Loucy (cell line): ENCODE measurements at regions not wholly inside any gene's neighbourhood (a gene's known extent, or its start where the extent isn't known, plus 50 kb on each side); places are given as distances from the start of the nearest gene placed in this dataset.

Experiments used
- H2AFZ ChIP-seq: fragments of 200-600 bp; sonication (generic); 2 replicates; pipeline ENCODE4 v1.6.0; 2016; ENCODE audit warnings: antibody characterized with exemption, mild to moderate bottlenecking, low read length, moderate library complexity
- H3F3A ChIP-seq: fragments of 200-600 bp; 2 replicates; pipeline ENCODE4 v1.6.0; 2016; ENCODE audit warnings: antibody characterized with exemption, low read depth, mild to moderate bottlenecking
- H3K27me3 ChIP-seq: fragments of 200-600 bp; sonication (generic); 2 replicates; pipeline ENCODE4 v1.6.1; 2014; ENCODE audit warnings: low read length, mild to moderate bottlenecking; ENCODE audit not compliant: insufficient read depth, poor library complexity, severe bottlenecking
- H3K36me3 ChIP-seq: fragments of 200-600 bp; sonication (generic); 2 replicates; pipeline ENCODE4 v1.6.1; 2016; ENCODE audit warnings: low read length; ENCODE audit not compliant: insufficient read depth
- H3K4me1 ChIP-seq: fragments of 200-600 bp; sonication (generic); 2 replicates; pipeline ENCODE4 v1.5.1; 2014; ENCODE audit warnings: low read length, mild to moderate bottlenecking; ENCODE audit not compliant: insufficient read depth, poor library complexity, severe bottlenecking
- H3K4me2 ChIP-seq: fragments of 200-600 bp; sonication (generic); 2 replicates; pipeline ENCODE4 v1.6.0; 2014; ENCODE audit warnings: antibody characterized with exemption, low read length, low read depth, mild to moderate bottlenecking; ENCODE audit not compliant: poor library complexity, severe bottlenecking
- H3K4me3 ChIP-seq: fragments of 200-600 bp; sonication (generic); 2 replicates; pipeline ENCODE4 v1.5.1; 2014; ENCODE audit warnings: low read length, mild to moderate bottlenecking, mixed read lengths; ENCODE audit not compliant: poor library complexity, severe bottlenecking
- H3K79me2 ChIP-seq: fragments of 200-600 bp; sonication (generic); 2 replicates; pipeline ENCODE4 v1.6.1; 2014; ENCODE audit warnings: low read length; ENCODE audit not compliant: insufficient read depth
- H3K9ac ChIP-seq: fragments of 200-600 bp; sonication (generic); 2 replicates; pipeline ENCODE4 v1.6.0; 2014; ENCODE audit warnings: mild to moderate bottlenecking, low read depth, low read length, moderate library complexity; ENCODE audit not compliant: poor library complexity, severe bottlenecking
- H3K9me2 ChIP-seq: fragments of 200-600 bp; sonication (generic); replicated peaks from 2 replicates; pipeline ENCODE4 v1.6.1; 2016; ENCODE audit warnings: low read depth, low read length, mixed read lengths
- H3K9me3 ChIP-seq: fragments of 200-600 bp; sonication (generic); 2 replicates; pipeline ENCODE4 v1.6.1; 2014; ENCODE audit warnings: mild to moderate bottlenecking, antibody characterized with exemption, low read length, low read depth; ENCODE audit not compliant: insufficient read depth
- H4K20me1 ChIP-seq: fragments of 200-600 bp; sonication (generic); 2 replicates; pipeline ENCODE4 v1.6.0; 2014; ENCODE audit warnings: antibody characterized with exemption, low read length, mild to moderate bottlenecking; ENCODE audit not compliant: insufficient read depth, poor library complexity, severe bottlenecking
- EZH2phosphoT487 ChIP-seq: fragments of 200-600 bp; IDR thresholded peaks from 2 replicates; pipeline ENCODE4 v1.6.1; 2018; ENCODE audit warnings: antibody characterized with exemption, mild to moderate bottlenecking, moderate library complexity, borderline replicate concordance
- TF ChIP-seq, protein P1 (sequence below): fragments of 200-600 bp; sonication (generic); conservative IDR thresholded peaks from 2 replicates; pipeline ENCODE4 v1.5.1; 2014; ENCODE audit warnings: mild to moderate bottlenecking, antibody characterized with exemption, low read length

DNA sequence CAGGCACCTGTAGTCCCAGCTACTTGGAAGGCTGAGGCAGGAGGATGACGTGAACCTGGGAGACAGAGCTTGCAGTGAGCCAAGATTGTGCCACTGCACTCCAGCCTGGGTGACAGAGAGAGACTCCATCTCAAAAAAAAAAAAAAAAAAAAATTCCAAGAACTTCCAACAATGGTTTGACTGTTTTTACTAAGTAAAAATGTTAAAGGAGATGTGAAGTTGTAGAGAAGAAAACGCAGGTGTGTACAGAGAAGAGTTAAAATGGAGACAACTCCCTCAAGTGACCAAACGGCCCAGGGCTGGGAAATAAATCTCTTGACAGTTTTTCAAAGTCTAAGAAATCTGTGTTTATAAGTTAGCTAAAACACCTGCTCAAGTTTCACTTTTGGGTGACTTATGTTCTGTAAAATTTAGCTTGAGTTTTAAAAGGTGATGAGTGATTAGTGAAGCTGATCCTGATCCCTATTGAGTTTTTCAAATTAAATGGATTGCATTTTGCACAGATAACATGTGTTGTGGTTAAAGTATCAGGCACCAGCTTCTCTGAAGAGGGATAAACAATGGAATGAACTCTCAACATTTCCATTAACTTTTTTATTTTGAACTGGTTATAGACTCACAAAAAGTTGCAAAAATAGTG, 255.2 kb upstream of the CD180 start:
- no peaks in the 10 kb centered on the region for H3K36me3 ChIP-seq
- H3F3A ChIP-seq, result no peaks in the 10 kb centered on the region
- H3K4me2 ChIP-seq, result no peak overlapping the region
- H3K79me2 ChIP-seq, result no peaks in the 10 kb centered on the region
- H3K9me3 ChIP-seq, result no peaks in the 10 kb centered on the region
- TF ChIP-seq, protein P1, sequence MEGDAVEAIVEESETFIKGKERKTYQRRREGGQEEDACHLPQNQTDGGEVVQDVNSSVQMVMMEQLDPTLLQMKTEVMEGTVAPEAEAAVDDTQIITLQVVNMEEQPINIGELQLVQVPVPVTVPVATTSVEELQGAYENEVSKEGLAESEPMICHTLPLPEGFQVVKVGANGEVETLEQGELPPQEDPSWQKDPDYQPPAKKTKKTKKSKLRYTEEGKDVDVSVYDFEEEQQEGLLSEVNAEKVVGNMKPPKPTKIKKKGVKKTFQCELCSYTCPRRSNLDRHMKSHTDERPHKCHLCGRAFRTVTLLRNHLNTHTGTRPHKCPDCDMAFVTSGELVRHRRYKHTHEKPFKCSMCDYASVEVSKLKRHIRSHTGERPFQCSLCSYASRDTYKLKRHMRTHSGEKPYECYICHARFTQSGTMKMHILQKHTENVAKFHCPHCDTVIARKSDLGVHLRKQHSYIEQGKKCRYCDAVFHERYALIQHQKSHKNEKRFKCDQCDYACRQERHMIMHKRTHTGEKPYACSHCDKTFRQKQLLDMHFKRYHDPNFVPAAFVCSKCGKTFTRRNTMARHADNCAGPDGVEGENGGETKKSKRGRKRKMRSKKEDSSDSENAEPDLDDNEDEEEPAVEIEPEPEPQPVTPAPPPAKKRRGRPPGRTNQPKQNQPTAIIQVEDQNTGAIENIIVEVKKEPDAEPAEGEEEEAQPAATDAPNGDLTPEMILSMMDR, result no peak
- no peak for TF ChIP-seq EZH2phosphoT487
- no peak overlapping the region for H2AFZ ChIP-seq
- H3K9me2 ChIP-seq, result no peaks in the 10 kb centered on the region
- no peaks in the 10 kb centered on the region for H3K27me3 ChIP-seq
- no peak overlapping the region for H3K9ac ChIP-seq
- H4K20me1 ChIP-seq, result no peaks in the 10 kb centered on the region
- peaks cover 10% of the 10 kb centered on the region for H3K4me1 ChIP-seq
- no peak overlapping the region for H3K4me3 ChIP-seq

DNA sequence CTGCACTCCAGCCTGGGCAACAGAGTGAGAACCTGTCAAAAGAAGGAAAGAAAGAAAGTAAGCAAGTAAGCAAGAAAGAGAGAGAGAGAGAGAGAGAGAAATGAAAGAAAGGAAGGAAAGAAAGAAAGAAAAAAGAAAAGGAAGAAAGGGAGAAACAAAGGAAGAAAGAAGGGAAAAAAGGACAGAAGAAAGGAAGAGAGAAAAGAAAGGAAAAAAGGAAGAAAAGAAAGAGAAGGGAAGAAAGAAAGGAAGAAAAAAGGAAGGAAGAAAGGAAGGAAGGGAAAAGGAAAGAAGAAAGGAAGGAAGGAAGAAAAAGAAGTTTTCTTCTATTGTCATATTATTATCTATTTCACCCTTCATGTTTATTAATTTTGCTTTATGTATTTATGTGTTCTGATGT, 251.1 kb upstream of the CD180 start:
- no peaks in the 10 kb centered on the region for H4K20me1 ChIP-seq
- H3K9me2 ChIP-seq, result no peaks in the 10 kb centered on the region
- TF ChIP-seq EZH2phosphoT487, result no peak
- TF ChIP-seq, protein P1, result no peak
- no peaks in the 10 kb centered on the region for H3K27me3 ChIP-seq
- H3K9me3 ChIP-seq, result no peaks in the 10 kb centered on the region; the same call in 1 of the 2 replicates
- H3K4me1 ChIP-seq, result no peaks in the 10 kb centered on the region
- H3K4me3 ChIP-seq, result no peak overlapping the region
- H2AFZ ChIP-seq, result no peak overlapping the region
- no peak overlapping the region for H3K9ac ChIP-seq
- H3K79me2 ChIP-seq, result no peaks in the 10 kb centered on the region
- no peak overlapping the region for H3K4me2 ChIP-seq
- H3F3A ChIP-seq, result no peaks in the 10 kb centered on the region
- no peaks in the 10 kb centered on the region for H3K36me3 ChIP-seq

DNA sequence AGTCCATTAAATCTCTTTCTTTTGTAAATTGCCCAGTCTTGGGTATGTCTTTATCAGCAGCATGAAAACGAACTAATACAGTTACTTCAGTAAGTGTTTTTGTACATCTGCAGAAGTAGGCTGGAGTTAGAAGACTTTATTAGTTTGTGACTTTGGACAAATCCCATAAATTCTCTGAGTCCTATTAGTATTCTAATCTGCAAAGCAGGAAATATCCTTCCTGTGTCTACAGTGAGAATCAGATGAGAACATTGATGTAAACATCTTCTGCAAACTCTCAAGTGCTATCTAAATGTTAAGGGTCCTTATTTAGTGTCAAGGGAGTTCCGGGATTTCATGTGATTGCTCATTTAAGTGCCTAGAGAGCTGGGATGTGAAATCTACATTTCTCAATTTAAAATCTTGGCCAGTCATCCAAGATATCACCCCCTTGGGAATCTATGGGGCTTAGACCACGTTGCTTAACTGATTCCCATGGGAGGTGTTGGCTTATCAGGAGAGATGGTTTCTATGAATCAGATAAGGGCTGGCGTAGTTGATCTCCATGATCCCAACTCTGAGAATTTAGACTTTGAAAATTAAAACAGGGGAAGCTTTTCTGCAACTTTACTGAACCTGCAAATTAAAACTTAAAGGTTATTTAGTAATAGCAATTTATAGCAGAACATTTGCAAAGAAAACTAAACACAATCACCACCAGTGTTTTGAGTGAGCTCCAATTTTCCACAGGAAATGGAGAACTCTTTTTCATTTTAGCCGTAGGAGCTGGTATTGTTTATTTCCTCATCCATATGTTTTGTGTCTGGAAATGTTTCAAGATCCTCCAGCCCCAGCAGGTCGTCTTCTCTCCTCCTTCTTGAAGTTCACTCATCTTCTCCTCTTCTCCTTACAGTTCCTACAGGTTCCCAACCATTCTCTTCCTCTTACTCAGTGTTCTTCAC, 241.6 kb upstream of the CD180 start:
- H3K9me2 ChIP-seq, result no peaks in the 10 kb centered on the region
- H3K4me1 ChIP-seq, result no peaks in the 10 kb centered on the region
- H3K4me2 ChIP-seq, result no peak overlapping the region
- H3K36me3 ChIP-seq, result no peaks in the 10 kb centered on the region
- no peak overlapping the region for H2AFZ ChIP-seq
- no peaks in the 10 kb centered on the region for H3K79me2 ChIP-seq
- H3F3A ChIP-seq, result no peaks in the 10 kb centered on the region
- no peak overlapping the region for H3K4me3 ChIP-seq
- H3K9ac ChIP-seq, result no peak overlapping the region
- no peaks in the 10 kb centered on the region for H3K9me3 ChIP-seq
- H4K20me1 ChIP-seq, result no peaks in the 10 kb centered on the region
- H3K27me3 ChIP-seq, result no peaks in the 10 kb centered on the region
- TF ChIP-seq EZH2phosphoT487, result no peak
- TF ChIP-seq, protein P1, result no peak
